ENCODE measurements at regions not wholly inside any gene's neighbourhood (a gene's known extent, or its start where the extent isn't known, plus 50 kb on each side); places are given as distances from the start of the nearest gene placed in this dataset.

DNA sequence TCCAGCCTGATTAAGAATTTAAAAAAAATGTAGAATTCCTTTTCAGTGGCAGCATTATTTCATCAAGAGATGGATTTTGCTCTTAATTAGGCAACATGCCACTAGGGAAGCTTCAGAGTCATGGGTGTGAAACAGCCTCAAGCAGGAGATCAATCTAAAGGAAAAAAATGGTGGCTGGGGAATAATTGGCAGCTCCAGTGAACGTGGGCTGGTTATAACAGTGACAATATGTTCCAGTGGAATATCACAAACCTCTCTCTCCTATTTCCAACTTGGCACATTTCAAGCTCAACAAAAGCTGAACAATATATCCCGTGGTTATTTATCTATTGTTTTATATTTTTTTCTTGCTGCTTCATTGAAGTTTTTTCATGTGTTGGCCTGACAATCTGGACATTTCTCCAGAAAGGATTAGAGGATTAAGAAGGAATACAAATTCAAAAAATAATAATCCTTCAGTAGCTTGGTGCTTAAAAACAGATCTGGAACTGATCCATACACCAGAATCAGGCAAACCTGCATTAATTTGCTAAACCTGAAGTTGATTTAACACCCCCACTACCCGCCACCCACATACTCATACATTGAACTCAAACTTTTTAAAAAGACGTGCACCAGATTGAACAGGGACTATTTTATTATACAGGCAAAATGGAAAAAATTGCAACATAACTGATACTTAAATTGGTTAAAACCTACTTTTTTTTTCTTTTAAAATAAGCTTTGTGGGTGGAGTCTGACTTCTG, 255.9 kb upstream of the SPRED2 start:
- Mint-ChIP-seq H3K27me3 (ENCODE audit: low read depth) (no peaks in the 10 kb centered on the region), H3K4me1 (peaks cover 21% of the 10 kb centered on the region), H3K4me3 (no peak overlapping the region), H3K9me3 (no peaks in the 10 kb centered on the region), H3K36me3 (ENCODE audit: low read depth) (no peaks in the 10 kb centered on the region), H3K27ac (no peak overlapping the region)
- TF ChIP-seq, protein P1, sequence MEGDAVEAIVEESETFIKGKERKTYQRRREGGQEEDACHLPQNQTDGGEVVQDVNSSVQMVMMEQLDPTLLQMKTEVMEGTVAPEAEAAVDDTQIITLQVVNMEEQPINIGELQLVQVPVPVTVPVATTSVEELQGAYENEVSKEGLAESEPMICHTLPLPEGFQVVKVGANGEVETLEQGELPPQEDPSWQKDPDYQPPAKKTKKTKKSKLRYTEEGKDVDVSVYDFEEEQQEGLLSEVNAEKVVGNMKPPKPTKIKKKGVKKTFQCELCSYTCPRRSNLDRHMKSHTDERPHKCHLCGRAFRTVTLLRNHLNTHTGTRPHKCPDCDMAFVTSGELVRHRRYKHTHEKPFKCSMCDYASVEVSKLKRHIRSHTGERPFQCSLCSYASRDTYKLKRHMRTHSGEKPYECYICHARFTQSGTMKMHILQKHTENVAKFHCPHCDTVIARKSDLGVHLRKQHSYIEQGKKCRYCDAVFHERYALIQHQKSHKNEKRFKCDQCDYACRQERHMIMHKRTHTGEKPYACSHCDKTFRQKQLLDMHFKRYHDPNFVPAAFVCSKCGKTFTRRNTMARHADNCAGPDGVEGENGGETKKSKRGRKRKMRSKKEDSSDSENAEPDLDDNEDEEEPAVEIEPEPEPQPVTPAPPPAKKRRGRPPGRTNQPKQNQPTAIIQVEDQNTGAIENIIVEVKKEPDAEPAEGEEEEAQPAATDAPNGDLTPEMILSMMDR (IDR thresholded peaks at IDR 0.05; ENCODE audit: unreplicated experiment in 3 of 3) = no peak

DNA sequence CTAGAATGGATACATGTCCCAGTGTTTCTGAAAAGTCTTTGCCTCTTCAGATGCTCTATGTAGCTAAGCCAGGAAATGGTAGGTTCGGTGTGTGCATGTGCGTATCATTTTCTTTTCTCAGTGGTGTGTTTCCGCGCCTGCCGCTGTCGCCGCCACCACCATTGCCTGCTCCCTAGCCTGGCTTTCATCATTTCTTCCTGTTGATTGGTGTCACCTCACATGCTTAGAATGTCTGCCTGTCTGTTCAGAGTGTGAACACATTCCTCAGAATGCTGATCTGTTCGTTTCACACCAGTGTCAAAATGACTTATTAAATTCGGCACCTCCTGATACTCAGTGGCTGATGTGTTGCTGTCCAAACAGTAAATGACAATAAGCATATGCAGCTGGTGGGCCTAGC, 255.2 kb upstream of the SPRED2 start:
- H3K27ac Mint-ChIP-seq = no peak overlapping the region
- peaks cover 21% of the 10 kb centered on the region for H3K4me1 Mint-ChIP-seq
- H3K9me3 Mint-ChIP-seq = no peaks in the 10 kb centered on the region
- H3K27me3 Mint-ChIP-seq (ENCODE audit: low read depth) = no peaks in the 10 kb centered on the region
- H3K36me3 Mint-ChIP-seq (ENCODE audit: low read depth) = no peaks in the 10 kb centered on the region
- TF ChIP-seq, protein P1 (IDR thresholded peaks at IDR 0.05; ENCODE audit: unreplicated experiment in 3 of 3) = no peak
- no peak overlapping the region for H3K4me3 Mint-ChIP-seq

DNA sequence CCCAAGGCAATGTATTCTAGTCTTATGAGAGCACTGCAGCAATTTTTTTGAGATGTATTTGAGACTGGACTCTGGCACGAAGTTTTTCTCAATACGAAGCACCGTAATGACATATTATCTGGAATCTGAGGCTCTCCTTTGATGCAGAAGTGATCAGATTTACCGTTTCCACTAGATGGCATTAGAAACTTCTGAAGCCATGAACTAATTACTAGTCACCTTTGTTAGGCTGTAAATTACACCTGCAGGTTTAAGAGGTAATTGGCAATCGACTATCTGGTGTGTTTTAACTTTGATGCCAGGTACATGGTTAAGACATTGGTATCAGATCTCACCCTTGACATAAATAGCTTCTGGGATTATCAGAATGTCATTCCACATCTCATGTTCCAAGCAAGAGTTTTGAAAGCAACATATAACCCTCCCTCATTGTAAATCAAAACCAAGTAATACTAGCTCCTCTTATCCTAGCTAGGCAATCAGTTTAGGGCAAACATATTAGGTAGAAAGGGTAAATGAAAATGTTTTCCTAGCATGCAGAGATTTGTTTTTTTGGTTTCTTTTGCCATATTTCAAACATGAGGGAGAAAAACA, 254.6 kb upstream of the SPRED2 start:
- H3K9me3 Mint-ChIP-seq = no peaks in the 10 kb centered on the region

DNA sequence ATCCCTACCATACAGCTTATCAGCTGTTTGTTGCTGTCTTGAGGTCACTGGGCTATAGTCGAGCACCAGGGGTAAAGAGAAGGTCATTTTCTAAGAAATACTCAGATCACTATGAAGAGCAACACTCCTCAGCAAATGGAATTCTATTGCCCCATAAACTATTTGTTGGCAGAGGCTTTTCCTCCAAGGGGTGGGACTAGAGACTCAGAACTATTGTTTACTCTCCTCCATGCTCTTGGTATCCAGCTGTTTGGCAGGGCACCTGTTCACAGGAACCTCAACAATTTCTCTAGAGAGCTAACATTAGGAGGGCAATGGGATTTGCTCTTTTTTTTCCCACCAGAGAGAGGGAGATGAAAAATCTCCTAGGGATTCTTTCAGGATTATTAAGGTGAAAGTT, 249.1 kb upstream of the SPRED2 start:
- Mint-ChIP-seq H3K4me1 (peaks cover 4% of the 10 kb centered on the region), H3K27me3 (ENCODE audit: low read depth) (no peaks in the 10 kb centered on the region), H3K4me3 (no peak overlapping the region), H3K36me3 (ENCODE audit: low read depth) (no peaks in the 10 kb centered on the region), H3K27ac (no peak overlapping the region), H3K9me3 (peaks cover 6% of the 10 kb centered on the region)
- TF ChIP-seq, protein P1 (IDR thresholded peaks at IDR 0.05; ENCODE audit: unreplicated experiment in 3 of 3) = no peak

More for the DNA sequence above, 254.6 kb upstream of the SPRED2 start:
- Mint-ChIP-seq H3K27ac (no peak overlapping the region), H3K4me1 (peaks cover 21% of the 10 kb centered on the region), H3K27me3 (ENCODE audit: low read depth) (no peaks in the 10 kb centered on the region), H3K36me3 (ENCODE audit: low read depth) (no peaks in the 10 kb centered on the region), H3K4me3 (no peak overlapping the region)
- TF ChIP-seq, protein P1 (IDR thresholded peaks at IDR 0.05; ENCODE audit: unreplicated experiment in 3 of 3) = peak in 2 of 3 experiments; percentile 13 to 15

DNA sequence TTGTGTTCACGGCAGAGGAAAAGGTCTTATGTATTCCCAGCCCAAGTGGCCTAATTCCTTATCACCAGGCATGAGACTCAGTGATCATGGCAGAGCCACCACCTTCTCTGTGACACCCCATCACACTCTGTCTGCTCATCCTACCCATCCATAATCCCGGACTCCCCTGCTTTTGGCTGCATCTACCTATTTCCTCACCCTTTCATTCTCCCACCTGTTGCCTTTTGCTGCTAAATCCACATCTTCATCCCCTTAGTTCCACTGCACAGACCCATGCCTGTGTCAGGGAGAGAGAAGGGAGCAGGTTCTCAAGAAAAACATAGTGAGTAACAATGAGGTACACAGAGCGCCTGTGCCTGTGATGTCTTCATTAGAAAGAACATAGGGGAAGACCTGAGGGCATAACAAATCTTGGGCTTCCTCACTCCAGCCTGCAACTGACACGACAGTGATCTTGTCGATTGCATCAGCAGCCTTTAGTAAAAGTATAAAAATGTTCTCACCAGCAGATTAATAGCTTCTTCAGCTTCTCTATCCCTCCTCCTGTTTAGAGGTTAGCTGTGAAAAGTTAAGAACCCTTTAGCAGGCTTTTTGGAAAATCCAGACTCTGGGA, 246.5 kb upstream of the SPRED2 start:
- Mint-ChIP-seq H3K27me3 (ENCODE audit: low read depth) (no peaks in the 10 kb centered on the region), H3K27ac (no peak overlapping the region), H3K9me3 (peaks cover 24% of the 10 kb centered on the region), H3K4me3 (no peak overlapping the region), H3K36me3 (ENCODE audit: low read depth) (no peaks in the 10 kb centered on the region), H3K4me1 (peaks cover 4% of the 10 kb centered on the region)
- TF ChIP-seq, protein P1 (IDR thresholded peaks at IDR 0.05; ENCODE audit: unreplicated experiment in 3 of 3) = no peak

Measured in nephron (organoid).